ENCODE measurements at regions not wholly inside any gene's neighbourhood (a gene's known extent, or its start where the extent isn't known, plus 50 kb on each side); places are given as distances from the start of the nearest gene placed in this dataset.

GRCh38 chr6:114733596-114733995 is 390.8 kb upstream of the HS3ST5 start:
- TF ChIP-seq, protein P1, sequence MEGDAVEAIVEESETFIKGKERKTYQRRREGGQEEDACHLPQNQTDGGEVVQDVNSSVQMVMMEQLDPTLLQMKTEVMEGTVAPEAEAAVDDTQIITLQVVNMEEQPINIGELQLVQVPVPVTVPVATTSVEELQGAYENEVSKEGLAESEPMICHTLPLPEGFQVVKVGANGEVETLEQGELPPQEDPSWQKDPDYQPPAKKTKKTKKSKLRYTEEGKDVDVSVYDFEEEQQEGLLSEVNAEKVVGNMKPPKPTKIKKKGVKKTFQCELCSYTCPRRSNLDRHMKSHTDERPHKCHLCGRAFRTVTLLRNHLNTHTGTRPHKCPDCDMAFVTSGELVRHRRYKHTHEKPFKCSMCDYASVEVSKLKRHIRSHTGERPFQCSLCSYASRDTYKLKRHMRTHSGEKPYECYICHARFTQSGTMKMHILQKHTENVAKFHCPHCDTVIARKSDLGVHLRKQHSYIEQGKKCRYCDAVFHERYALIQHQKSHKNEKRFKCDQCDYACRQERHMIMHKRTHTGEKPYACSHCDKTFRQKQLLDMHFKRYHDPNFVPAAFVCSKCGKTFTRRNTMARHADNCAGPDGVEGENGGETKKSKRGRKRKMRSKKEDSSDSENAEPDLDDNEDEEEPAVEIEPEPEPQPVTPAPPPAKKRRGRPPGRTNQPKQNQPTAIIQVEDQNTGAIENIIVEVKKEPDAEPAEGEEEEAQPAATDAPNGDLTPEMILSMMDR (IDR thresholded peaks at IDR 0.05; ENCODE audit: low read length) = no peak
- TF ChIP-seq EZH2 (optimal IDR thresholded peaks at IDR 0.05; ENCODE audit: low read depth, low read length) = no peak
